HG02852 (cell line): ENCODE measurements at regions not wholly inside any gene's neighbourhood (a gene's known extent, or its start where the extent isn't known, plus 50 kb on each side); places are given as distances from the start of the nearest gene placed in this dataset.
"Not testable (repeated sequence)": the region's sequence is repeated elsewhere in the genome, so short reads cannot be mapped to it uniquely, and the experiment has no call there.

Experiments used
- ATAC-seq: cut with Tn5 transposase; IDR thresholded peaks from one replicate; pipeline ENCODE4 v1.9.1; 2021; ENCODE audit warnings: mild to moderate bottlenecking, moderate library complexity; ENCODE audit not compliant: unreplicated experiment

- no peak for ATAC-seq
These were observed 52.7 kb upstream of the LARP1 start for GRCh38 chr5:154702477-154702876.

DNA sequence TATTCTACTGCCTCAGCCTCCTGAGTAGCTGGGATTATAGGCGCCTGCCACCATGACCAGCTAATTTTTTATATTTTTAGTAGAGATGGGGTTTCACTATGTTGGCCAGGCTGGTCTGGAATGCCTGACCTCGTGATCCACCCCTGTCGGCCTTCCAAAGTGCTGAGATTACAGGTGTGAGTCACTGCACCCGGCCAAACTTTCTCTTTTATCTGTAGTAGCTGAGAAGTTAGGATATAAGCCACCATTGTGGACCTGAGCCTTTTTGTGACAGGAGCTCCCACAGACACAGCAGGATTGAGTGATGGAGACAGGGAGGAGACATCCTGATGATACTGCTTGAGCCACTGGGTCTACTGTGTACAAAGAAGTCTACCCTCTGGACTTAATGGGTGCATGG is 53.5 kb upstream of the LARP1 start:
- ATAC-seq: not testable (repeated sequence)

- ATAC-seq: no peak
These were observed 54.0 kb upstream of the LARP1 start for GRCh38 chr5:154701181-154701580.

GRCh38 chr5:154700289-154700928 is 54.8 kb upstream of the LARP1 start:
- not testable (repeated sequence) for ATAC-seq

DNA sequence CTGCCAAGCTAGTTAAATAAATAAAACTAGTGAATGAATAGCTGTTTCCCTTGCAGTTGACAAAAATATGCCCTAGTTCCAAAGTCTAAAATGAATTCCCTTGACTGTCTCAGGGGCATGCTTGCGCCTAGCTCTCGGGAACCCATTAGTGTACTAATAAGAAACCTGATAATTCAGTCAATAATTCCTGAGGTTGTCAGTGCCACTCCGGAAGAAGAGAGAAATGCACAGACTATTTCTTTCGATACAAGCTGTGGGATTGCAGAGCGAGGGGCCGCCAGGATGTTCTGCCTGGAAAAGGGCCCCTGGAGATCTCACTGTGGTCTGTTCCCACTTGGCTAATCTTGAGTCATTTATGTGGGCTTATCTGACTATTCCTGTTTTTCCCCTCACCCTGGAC is 56.4 kb upstream of the LARP1 start:
- no peak for ATAC-seq

- no peak for ATAC-seq
These were observed 57.8 kb upstream of the LARP1 start for GRCh38 chr5:154697371-154697770.

GRCh38 chr5:154696891-154697290 is 58.3 kb upstream of the LARP1 start:
- no peak for ATAC-seq

DNA sequence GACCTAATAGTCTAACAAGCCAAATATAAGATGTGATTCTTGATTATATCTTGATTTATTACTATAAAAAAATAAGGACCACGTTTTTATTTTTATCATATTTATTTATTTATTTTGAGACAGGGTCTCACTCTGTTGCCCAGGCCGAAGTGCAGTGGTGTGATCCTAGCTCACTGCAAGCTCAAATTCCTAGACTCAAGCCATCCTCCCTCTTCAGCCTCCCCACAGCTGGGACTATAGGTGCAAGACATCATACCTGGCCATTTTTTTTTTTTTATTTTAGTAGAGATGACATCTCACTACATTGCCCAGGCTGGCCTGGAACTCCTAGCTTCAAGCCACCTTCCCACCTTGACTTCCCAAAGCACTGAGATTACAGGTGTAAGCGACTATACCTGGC is 61.0 kb upstream of the LARP1 start:
- ATAC-seq: no peak

GRCh38 chr5:154690488-154690887 is 64.7 kb upstream of the LARP1 start:
- ATAC-seq: no peak

DNA sequence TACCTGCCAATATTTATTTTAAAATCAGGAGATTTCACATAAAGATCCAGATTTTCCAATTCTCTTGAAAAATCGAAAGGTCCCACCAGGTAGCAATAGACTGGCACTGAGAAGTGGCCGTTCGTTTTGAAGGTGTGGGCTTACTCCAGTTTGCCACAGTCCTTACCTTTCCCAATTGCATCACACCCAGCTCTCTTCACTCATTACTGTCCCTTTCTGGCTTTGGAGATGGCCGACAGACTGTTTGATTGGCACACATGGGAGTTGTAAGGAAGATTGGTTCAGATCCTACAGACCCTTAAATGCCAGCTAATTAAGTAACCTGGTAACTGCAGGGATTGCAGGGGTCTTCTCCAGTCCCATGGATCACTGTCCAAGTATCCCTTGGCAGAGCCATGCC is 68.7 kb upstream of the LARP1 start:
- no peak for ATAC-seq

DNA sequence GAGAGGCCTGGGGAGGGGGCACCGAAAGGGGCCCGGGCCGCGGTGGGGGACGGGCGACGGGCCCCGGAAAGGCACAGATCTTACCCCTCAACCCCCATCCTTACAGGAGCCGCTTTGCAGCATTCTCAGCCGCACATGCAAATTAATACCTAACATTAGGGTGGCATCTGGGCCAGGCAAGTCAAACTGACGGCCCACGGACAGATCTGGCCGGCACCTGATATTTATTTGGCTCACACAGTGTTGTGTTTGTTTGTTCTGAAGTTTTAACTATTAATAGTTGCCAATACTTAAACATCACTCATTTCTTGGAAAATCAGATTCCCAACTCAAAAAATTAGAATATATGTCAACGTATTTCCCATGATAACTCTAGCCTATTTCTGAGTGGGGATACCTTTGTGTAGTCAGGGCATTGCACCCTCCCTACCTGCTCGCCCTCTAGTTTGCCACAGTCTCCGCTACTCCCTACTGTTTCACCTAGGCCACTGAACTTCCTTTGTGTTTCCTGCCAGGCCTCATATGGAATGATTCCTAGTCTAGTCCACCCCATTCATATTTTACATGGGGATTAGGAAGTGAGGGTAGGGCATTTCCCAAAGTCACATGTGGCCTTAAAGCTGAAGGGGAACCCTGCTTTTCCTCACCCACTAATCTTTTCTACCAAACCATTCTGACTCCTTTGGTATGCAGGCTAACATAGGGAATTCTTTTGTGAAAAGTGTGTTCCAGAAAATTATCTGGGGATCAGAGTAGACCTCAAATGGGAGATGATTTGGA is 71.9 kb upstream of the LARP1 start:
- ATAC-seq: peak; percentile 46

DNA sequence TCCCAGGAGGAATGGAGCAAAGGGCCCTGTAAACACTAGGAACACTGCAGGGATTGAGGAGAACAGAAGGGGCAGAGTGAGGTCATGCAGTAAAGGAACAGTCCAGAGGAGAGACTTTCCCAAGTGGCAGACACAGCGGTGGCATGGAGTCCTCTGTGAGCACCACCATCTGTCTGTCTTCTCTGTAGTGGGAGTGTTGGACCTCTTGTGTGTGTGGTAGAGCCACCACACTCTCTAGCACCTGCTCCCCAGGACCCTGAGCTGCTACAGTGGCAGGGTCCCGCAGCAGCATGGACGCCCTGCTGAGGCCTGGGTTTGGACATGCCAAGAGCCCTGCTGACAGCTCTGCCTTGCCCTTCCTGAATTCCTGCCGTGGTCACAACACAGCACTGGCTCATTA is 75.7 kb upstream of the LARP1 start:
- ATAC-seq: no peak

- no peak for ATAC-seq
These were observed 77.3 kb upstream of the LARP1 start for GRCh38 chr5:154677921-154678320.

GRCh38 chr5:154676508-154676907 is 78.7 kb upstream of the LARP1 start:
- no peak for ATAC-seq

DNA sequence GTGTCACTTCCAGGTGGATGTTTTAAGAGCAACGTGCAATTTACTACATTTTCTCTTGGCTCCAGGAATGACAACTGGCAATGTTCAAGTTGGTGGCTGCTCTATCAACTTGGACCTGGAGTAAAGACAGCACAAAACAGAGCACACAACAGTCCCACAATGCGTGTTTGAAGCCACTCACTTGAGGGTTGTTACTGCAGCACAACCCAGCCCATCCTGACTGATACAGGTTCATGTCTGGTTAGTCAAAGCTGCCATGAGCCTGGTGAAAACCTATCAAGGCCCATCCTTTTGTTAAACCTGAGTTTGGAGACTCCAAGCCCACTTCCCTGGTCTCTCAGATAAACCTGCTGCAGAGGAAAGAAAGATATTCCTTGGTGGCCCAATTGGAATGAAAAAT is 81.1 kb upstream of the LARP1 start:
- ATAC-seq: no peak

DNA sequence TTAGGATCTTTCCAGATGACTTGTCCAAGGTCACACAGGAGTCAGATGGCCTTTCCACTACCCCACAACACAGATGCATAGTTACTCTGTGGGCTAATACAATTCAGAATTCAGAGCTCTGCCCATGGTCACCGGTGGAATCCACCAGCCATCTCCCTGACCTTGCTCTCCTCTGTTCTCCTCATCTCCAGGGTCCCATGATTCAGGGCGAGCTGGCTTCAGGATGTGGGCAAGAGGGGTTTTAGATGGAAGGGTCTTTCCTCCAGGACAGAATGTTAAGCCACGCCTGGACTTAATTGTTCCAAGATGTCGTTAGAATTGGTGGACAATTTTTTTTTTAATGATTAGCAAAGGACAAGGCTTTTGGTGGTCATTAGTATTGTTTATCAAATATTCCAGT is 81.7 kb upstream of the LARP1 start:
- ATAC-seq: no peak

DNA sequence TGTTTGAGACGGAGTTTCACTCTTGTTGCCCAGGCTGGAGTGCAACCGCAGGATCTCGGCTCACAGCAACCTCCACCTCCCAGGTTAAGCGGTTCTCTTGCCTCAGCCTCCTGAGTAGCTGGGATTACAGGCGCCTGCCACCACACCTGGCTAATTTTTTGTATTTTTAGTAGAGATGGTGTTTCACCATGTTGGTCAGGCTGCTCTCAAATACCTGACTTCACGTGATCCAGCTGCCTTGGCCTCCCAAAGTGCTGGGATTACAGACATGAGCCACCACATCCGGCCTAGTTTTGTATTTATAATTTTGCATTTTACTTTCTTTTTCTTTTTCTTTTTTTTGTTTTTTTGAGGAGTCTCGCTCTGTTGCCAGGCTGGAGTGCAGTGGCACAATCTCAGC is 85.3 kb upstream of the LARP1 start:
- not testable (repeated sequence) for ATAC-seq

- ATAC-seq: no peak
These were observed 85.8 kb upstream of the LARP1 start for GRCh38 chr5:154669402-154669801.

DNA sequence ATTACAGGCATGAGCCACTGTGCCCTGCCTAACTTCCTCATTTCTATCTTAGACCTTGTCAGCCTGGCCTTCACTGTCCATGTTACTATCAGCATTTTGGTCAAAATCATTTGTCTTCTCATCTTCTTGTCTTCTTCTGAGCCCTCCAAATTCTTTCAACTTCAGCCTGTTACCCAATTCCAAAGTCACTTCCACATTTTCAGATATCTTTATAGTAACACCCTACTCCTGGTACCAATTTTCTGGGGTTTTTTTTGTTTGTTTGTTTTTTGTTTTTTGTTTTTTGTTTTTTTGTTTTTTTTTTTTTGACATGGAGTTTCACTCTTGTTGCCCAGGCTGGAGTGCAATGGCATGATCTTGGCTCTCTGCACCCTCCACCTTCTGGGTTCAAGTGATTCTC is 90.3 kb upstream of the LARP1 start:
- no peak for ATAC-seq

- ATAC-seq: no peak
These were observed 91.8 kb upstream of the LARP1 start for GRCh38 chr5:154663424-154663823.

DNA sequence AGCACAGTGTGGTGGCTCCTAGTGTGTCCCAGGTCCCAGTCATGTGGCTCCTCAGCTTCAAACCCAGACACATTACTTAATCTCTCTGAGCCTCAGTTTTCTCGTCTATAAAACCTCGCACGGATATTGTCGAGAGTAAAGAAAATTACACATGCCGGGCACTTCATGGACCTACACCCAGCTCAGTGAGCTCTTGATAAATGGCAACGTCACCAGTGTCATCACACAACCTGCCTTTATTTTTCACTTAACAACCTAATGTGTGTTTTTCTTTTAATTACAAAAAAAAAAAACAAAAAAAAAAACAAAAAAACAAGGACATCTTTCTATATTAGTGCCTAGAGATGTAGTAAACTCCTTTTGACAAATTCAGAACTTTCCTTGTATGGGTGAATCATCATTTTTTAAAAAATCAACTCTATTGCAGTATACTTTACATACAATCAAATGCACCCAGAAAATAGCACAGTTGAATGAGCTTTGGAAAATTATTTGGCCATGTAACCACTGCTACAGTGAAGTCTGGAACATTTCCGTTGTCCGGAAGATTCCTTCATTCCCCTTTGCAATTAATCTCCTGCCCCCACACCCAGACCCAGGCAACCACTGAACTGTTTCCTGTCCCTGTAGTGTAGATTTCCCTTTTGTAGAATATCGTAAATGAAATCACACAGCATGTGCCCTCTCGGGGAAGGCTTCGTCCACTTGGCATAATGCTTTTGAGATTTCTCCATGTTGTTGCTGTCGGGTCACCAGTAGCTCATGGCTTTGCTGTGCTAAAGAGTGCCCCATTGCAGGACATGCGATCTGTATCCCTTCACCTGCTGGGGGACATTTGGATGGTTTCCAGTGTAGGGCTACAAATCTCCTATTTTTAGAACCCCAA is 100.4 kb upstream of the LARP1 start:
- no peak for ATAC-seq
